ENCODE measurements at regions not wholly inside any gene's neighbourhood (a gene's known extent, or its start where the extent isn't known, plus 50 kb on each side); places are given as distances from the start of the nearest gene placed in this dataset.
"Not testable (repeated sequence)": the region's sequence is repeated elsewhere in the genome, so short reads cannot be mapped to it uniquely, and the experiment has no call there.

DNA sequence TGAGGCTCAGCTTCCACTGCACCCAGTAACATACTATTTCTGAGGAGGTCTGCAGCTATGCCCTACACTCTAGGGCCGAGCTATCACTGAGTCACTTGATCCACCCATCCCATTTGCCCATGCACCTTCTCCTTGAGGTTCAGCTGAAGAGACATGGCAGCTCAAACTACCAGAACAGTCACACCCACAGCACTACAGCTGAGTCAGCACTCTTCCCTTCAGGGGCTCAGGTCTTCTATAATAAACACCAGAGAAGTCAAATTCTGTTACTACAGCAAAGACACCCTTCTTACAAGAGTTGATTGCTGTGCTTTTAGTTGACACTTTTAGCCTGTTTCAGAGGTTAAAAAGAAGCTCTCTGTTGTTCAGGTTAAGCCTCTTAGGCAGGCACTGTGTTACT lies 1696.4 kb upstream of the ADGRL3 start:
- FAIRE-seq: no peak
- H3K36me3 ChIP-seq (ENCODE audit: control insufficient read depth in 2 of 2, extremely low read depth in 1 of 2, insufficient read depth in 2 of 2, low read length in 2 of 2): no peaks in the 10 kb centered on the region
- peaks cover 6% of the 10 kb centered on the region for H3K9me3 ChIP-seq (replicated peaks; ENCODE audit: control insufficient read depth, insufficient read depth, low read length)
- no peak for DNase-seq (ENCODE audit: low read depth, low spot score)
- intact Hi-C loops (cut with micrococcal nuclease): no loop called here
- no peaks in the 10 kb centered on the region for H4K20me1 ChIP-seq (replicated peaks; ENCODE audit: control insufficient read depth, extremely low read depth, insufficient read depth, low read length)
- H2AFZ ChIP-seq (ENCODE audit: low read depth, low read length): no peak overlapping the region
- BruUV-seq (replicated peaks): no TSS peak
- TF ChIP-seq POLR2A (IDR thresholded peaks at IDR 0.05; ENCODE audit: low read depth, low read length) (no peak), FOS (IDR thresholded peaks at IDR 0.05; ENCODE audit: borderline replicate concordance, insufficient read depth, low read length) (no peak), EZH2 (IDR thresholded peaks at IDR 0.05; ENCODE audit: borderline replicate concordance, low read depth, low read length, severe bottlenecking) (no peak), GATA2 (IDR thresholded peaks at IDR 0.05; ENCODE audit: insufficient read depth, insufficient read length, low read depth, low read length) (no peak), MYC (IDR thresholded peaks at IDR 0.05; ENCODE audit: low read depth, low read length) (no peak), JUN (IDR thresholded peaks at IDR 0.05; ENCODE audit: borderline replicate concordance, insufficient read depth, insufficient read length, low read depth) (no peak), POLR2AphosphoS5 (IDR thresholded peaks at IDR 0.05; ENCODE audit: insufficient read depth, low read depth, low read length) (no peak)
- TF ChIP-seq, protein P1, sequence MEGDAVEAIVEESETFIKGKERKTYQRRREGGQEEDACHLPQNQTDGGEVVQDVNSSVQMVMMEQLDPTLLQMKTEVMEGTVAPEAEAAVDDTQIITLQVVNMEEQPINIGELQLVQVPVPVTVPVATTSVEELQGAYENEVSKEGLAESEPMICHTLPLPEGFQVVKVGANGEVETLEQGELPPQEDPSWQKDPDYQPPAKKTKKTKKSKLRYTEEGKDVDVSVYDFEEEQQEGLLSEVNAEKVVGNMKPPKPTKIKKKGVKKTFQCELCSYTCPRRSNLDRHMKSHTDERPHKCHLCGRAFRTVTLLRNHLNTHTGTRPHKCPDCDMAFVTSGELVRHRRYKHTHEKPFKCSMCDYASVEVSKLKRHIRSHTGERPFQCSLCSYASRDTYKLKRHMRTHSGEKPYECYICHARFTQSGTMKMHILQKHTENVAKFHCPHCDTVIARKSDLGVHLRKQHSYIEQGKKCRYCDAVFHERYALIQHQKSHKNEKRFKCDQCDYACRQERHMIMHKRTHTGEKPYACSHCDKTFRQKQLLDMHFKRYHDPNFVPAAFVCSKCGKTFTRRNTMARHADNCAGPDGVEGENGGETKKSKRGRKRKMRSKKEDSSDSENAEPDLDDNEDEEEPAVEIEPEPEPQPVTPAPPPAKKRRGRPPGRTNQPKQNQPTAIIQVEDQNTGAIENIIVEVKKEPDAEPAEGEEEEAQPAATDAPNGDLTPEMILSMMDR (IDR thresholded peaks at IDR 0.05; ENCODE audit: extremely low read depth in 1 of 2, insufficient read depth in 1 of 2, low read depth in 1 of 2, low read length in 2 of 2): no peak
- TF ChIP-seq, protein P2, sequence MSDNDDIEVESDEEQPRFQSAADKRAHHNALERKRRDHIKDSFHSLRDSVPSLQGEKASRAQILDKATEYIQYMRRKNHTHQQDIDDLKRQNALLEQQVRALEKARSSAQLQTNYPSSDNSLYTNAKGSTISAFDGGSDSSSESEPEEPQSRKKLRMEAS (IDR thresholded peaks at IDR 0.05; ENCODE audit: insufficient read depth, insufficient read length): no peak
- H3K4me2 ChIP-seq (ENCODE audit: insufficient read depth, low read length): no peak overlapping the region
- H3K4me3 ChIP-seq (replicated peaks in 1 of 3; ENCODE audit: insufficient read depth in 1 of 3, low read depth in 1 of 3, low read length in 3 of 3): no peak overlapping the region
- dilution Hi-C loops (cut with MboI; ENCODE audit: extremely low pct_ligation_motif_present, low sequenced_read_pairs): no loop called here
- no peak overlapping the region for H3K27ac ChIP-seq (ENCODE audit: insufficient read depth, low read depth, low read length)
- H3K4me1 ChIP-seq (ENCODE audit: control insufficient read depth, extremely low read depth, insufficient read depth, low read length): no peaks in the 10 kb centered on the region
- CTCF ChIA-PET: no interaction called here
- no peaks in the 10 kb centered on the region for H3K9me1 ChIP-seq (replicated peaks; ENCODE audit: control insufficient read depth, extremely low read depth, insufficient read depth, low read length)
- H3K79me2 ChIP-seq (ENCODE audit: control insufficient read depth, insufficient read depth, low read length): no peaks in the 10 kb centered on the region
- no peak overlapping the region for H3K9ac ChIP-seq (replicated peaks; ENCODE audit: extremely low read depth, insufficient read depth, low read length)
- POLR2A ChIA-PET: no interaction called here
- no peaks in the 10 kb centered on the region for H3K27me3 ChIP-seq (ENCODE audit: control insufficient read depth in 2 of 2, insufficient read depth in 2 of 2, low read length in 2 of 2)

DNA sequence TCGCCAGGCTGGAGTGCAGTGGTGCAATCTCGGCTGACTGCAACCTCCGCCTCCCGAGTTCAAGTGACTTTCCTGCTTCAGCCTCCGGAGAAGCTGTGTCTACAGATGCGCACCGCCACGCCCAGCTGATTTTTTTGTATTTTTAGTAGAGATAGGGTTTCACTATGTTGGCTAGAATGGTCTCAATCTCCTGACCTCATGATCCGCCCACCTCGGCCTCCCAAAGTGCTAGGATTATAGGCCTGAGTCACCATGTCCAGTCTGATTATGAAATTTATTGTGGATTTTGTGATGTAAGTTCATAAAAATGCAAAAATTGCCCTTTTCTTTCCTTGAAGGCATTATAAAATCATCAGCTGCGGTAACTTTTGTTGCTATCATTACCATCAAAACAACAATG lies 1688.3 kb upstream of the ADGRL3 start:
- dilution Hi-C loops (cut with MboI; ENCODE audit: extremely low pct_ligation_motif_present, low sequenced_read_pairs): not testable (repeated sequence)

More for the DNA sequence above, 1688.3 kb upstream of the ADGRL3 start:
- H2AFZ ChIP-seq (ENCODE audit: low read depth, low read length); H3K4me1 ChIP-seq (ENCODE audit: control insufficient read depth, extremely low read depth, insufficient read depth, low read length); BruUV-seq (replicated peaks); H3K9me3 ChIP-seq (replicated peaks; ENCODE audit: control insufficient read depth, insufficient read depth, low read length); H3K4me3 ChIP-seq (replicated peaks in 1 of 3; ENCODE audit: insufficient read depth in 1 of 3, low read depth in 1 of 3, low read length in 3 of 3); H4K20me1 ChIP-seq (replicated peaks; ENCODE audit: control insufficient read depth, extremely low read depth, insufficient read depth, low read length); H3K27me3 ChIP-seq (ENCODE audit: control insufficient read depth in 2 of 2, insufficient read depth in 2 of 2, low read length in 2 of 2); CTCF ChIA-PET; POLR2A ChIA-PET; H3K36me3 ChIP-seq (ENCODE audit: control insufficient read depth in 2 of 2, extremely low read depth in 1 of 2, insufficient read depth in 2 of 2, low read length in 2 of 2); H3K79me2 ChIP-seq (ENCODE audit: control insufficient read depth, insufficient read depth, low read length); H3K9ac ChIP-seq (replicated peaks; ENCODE audit: extremely low read depth, insufficient read depth, low read length); H3K9me1 ChIP-seq (replicated peaks; ENCODE audit: control insufficient read depth, extremely low read depth, insufficient read depth, low read length); H3K4me2 ChIP-seq (ENCODE audit: insufficient read depth, low read length); H3K27ac ChIP-seq (ENCODE audit: insufficient read depth, low read depth, low read length); intact Hi-C loops (cut with micrococcal nuclease); DNase-seq (ENCODE audit: low read depth, low spot score): not testable (repeated sequence)
- FAIRE-seq: peak; percentile 26
